ENCODE measurements at regions not wholly inside any gene's neighbourhood (a gene's known extent, or its start where the extent isn't known, plus 50 kb on each side); places are given as distances from the start of the nearest gene placed in this dataset.

- Histone ChIP-seq H3K4me3 (ENCODE audit: low read depth, low read length) (no peak overlapping the region), H2AFZ (no peak overlapping the region), H3K79me2 (no peaks in the 10 kb centered on the region), H3K9ac (no peak overlapping the region), H3K4me1 (no peaks in the 10 kb centered on the region), H3K36me3 (ENCODE audit: control insufficient read depth, insufficient read depth, low read length) (no peaks in the 10 kb centered on the region), H3K27ac (no peak overlapping the region), H3K27me3 (ENCODE audit: control insufficient read depth, insufficient read depth, low read length) (no peaks in the 10 kb centered on the region), H3K4me2 (ENCODE audit: low read length) (no peak overlapping the region), H3K9me3 (ENCODE audit: control insufficient read depth, low read length) (no peaks in the 10 kb centered on the region)
- no peak for TF ChIP-seq CTCF (IDR thresholded peaks at IDR 0.05)
Measured at GRCh38 chr4:74548561-74548960, 103.6 kb downstream of the AREG start.

GRCh38 chr4:74549936-74550335 is 105.0 kb downstream of the AREG start:
- no peak overlapping the region for H3K27ac ChIP-seq
- no peaks in the 10 kb centered on the region for H3K79me2 ChIP-seq
- TF ChIP-seq CTCF (IDR thresholded peaks at IDR 0.05) = no peak
- H3K4me1 ChIP-seq = no peaks in the 10 kb centered on the region
- no peaks in the 10 kb centered on the region for H3K9me3 ChIP-seq (ENCODE audit: control insufficient read depth, low read length)
- H3K36me3 ChIP-seq (ENCODE audit: control insufficient read depth, insufficient read depth, low read length) = no peaks in the 10 kb centered on the region
- no peak overlapping the region for H3K9ac ChIP-seq
- no peak overlapping the region for H3K4me2 ChIP-seq (ENCODE audit: low read length)
- H3K4me3 ChIP-seq (ENCODE audit: low read depth, low read length) = no peak overlapping the region
- no peaks in the 10 kb centered on the region for H3K27me3 ChIP-seq (ENCODE audit: control insufficient read depth, insufficient read depth, low read length)
- no peak overlapping the region for H2AFZ ChIP-seq

- H3K36me3 ChIP-seq (ENCODE audit: control insufficient read depth, insufficient read depth, low read length) = no peaks in the 10 kb centered on the region
- no peak overlapping the region for H3K4me2 ChIP-seq (ENCODE audit: low read length)
- TF ChIP-seq CTCF (IDR thresholded peaks at IDR 0.05) = no peak
Measured at GRCh38 chr4:74555231-74555630, 110.3 kb downstream of the AREG start.

GRCh38 chr4:74555843-74556242 is 110.9 kb downstream of the AREG start:
- H3K79me2 ChIP-seq = no peaks in the 10 kb centered on the region

More at GRCh38 chr4:74555231-74555630, 110.3 kb downstream of the AREG start:
- H3K9me3 ChIP-seq (ENCODE audit: control insufficient read depth, low read length) = no peaks in the 10 kb centered on the region
- H3K27me3 ChIP-seq (ENCODE audit: control insufficient read depth, insufficient read depth, low read length) = no peaks in the 10 kb centered on the region
- H3K79me2 ChIP-seq = no peaks in the 10 kb centered on the region
- no peak overlapping the region for H3K27ac ChIP-seq
- no peak overlapping the region for H3K4me3 ChIP-seq (ENCODE audit: low read depth, low read length)
- H3K9ac ChIP-seq = no peak overlapping the region
- no peak overlapping the region for H2AFZ ChIP-seq
- no peaks in the 10 kb centered on the region for H3K4me1 ChIP-seq

More at GRCh38 chr4:74555843-74556242, 110.9 kb downstream of the AREG start:
- H2AFZ ChIP-seq = no peak overlapping the region
- no peak overlapping the region for H3K4me2 ChIP-seq (ENCODE audit: low read length)
- no peak overlapping the region for H3K27ac ChIP-seq
- H3K9me3 ChIP-seq (ENCODE audit: control insufficient read depth, low read length) = no peaks in the 10 kb centered on the region
- no peak overlapping the region for H3K9ac ChIP-seq
- H3K4me1 ChIP-seq = no peaks in the 10 kb centered on the region
- no peaks in the 10 kb centered on the region for H3K36me3 ChIP-seq (ENCODE audit: control insufficient read depth, insufficient read depth, low read length)
- H3K27me3 ChIP-seq (ENCODE audit: control insufficient read depth, insufficient read depth, low read length) = no peaks in the 10 kb centered on the region
- no peak for TF ChIP-seq CTCF (IDR thresholded peaks at IDR 0.05)
- H3K4me3 ChIP-seq (ENCODE audit: low read depth, low read length) = no peak overlapping the region
